Inflammatory macrophage treated with lipopolysaccharide for 1 hour (primary cell): ENCODE measurements at regions not wholly inside any gene's neighbourhood (a gene's known extent, or its start where the extent isn't known, plus 50 kb on each side); places are given as distances from the start of the nearest gene placed in this dataset.
A peak's percentile ranks its signal among the peaks of the same experiment; 100 is the strongest.
"Not testable (repeated sequence)": the region's sequence is repeated elsewhere in the genome, so short reads cannot be mapped to it uniquely, and the experiment has no call there.

Source experiments
- DNase-seq, 2 donors: peaks; one replicate each; pipeline ENCODE4 v3.0.0-alpha.2; 2020 to 2022

DNA sequence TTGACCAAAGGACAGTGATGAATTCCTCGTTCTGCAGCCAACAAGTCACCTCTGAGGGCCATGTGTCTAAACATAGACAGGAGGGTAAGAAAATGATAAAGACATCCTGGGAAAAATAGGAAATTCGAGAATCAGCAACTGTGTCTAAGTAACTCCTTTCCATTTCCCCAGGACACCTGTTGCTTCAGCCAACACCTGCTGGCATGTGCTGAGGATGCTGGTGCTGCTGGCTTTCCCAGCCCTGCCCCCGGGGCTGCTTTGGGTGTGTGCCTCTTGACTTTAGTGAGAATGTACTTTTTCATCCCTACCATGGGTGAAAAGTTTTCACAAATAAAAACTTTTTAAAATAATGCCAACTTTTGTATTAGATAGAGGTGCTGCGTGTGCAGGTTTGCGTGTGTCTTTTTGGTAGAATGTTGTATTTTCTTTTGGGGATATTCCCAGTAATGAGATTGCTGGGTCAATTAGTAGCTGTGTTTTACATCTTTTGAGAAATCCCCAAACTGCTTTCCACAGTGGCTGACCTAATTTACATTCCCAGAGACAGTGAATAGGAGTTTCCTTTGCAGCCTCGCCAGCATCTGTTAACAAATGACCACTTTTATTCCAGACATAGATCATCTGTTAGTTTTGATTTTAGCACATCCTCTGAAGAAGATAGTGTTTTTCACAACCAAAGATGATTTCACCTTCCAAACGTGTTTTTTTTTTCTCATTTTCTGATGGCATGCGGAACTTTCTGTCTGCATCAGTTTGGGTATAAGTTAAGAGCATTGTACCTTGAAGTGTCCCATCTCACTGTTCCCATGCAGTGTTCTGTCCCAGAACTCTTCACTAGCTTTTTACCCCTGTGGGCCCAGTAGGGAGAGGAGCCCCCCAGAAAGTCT lies 104.2 kb upstream of the ACBD5 start:
- no peak for DNase-seq

DNA sequence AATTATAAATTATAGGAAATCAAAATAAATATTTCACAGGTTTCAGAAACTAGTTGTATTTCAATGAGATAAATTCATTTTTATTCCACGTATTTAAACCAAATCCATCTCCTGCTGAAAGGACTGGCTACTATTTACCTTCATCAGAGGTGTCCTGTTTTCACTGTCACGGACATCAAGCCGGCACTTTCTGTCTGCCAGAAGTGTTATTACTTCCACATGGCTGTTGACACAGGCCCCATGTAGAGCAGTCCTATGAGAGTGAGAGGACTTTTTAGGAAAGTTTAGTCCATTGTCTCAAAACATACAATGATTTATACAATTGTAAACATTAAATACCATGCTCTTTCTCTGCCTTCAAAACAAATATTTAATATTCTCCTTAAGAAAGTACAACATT lies 100.4 kb upstream of the ACBD5 start:
- no peak for DNase-seq

DNA sequence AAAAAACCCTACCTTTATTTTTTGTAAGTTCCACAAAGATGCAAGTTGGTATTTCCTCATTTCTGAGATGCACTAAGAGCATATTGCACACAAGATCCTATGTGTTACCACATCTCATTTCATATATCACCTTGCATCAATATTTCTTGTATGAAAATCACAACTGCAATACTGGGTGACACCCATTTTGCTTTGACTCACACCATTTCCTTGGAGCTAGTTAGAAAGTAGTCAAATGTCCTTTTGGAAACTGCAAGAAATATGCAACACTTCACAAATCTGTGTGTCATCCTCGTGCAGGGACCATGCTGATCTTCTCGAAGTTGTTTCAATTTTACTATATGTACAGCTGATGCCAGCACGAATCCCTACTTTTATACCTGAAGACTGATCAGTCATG lies 94.6 kb upstream of the ACBD5 start:
- peak; percentile 18 to 22 for DNase-seq

DNA sequence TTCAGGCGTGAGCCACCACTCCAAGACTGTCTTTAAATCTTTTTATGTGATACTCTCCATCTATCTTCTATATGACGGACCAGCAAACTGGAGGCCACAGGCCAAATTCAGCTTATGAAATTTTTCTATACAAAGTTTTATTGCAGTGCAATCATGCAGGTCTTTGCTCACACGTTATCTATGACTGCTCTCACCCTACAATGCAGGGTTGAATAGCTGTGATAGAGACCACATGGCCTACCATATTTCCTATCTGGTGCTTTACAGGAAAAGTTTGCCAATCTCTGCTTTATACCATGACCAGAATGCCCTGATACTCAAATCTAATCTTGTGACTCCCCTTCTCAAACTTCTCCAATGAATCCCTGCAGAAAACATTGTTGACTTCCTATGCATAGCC lies 89.5 kb upstream of the ACBD5 start:
- DNase-seq = no peak

GRCh38 chr10:27328946-27329345 lies 88.3 kb upstream of the ACBD5 start:
- DNase-seq = no peak

- DNase-seq = not testable (repeated sequence)
These were observed 86.2 kb upstream of the ACBD5 start for GRCh38 chr10:27326748-27327147.

DNA sequence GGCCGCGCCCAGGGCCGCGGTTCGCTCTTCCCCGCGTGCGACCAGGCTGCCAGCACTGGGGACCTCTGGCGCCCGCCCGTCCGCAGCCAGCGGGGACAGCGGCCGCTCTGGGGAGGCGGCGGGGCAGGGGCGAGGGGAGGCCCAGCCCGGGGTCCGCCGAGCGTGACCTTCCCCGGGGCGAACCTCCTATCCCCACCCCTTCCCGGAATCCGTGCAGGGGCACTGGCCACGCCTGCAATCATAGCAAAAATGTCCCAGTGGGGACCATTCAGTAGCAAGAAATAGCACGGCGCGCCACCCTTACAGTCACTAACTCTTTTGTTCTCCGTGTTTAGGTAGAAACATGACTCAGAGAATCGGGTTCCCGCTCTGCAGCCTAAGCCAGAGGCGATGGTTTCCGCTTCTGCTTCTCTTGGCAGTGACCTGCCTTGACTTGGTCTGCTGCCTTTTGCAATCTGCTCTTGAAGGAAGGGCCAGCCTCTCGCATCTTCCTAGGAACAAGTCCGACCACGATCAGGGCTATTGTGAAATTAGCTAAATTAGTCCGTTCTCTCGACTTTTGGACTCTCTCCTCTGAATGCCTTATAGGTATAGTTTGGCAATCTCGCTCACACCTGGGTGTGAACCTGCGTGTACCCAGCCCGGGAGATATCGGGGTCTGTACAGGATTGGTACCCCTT lies 79.3 kb upstream of the ACBD5 start:
- peak; percentile 64 to 82 for DNase-seq

GRCh38 chr10:27319139-27319538 lies 78.5 kb upstream of the ACBD5 start:
- not testable (repeated sequence) for DNase-seq

DNA sequence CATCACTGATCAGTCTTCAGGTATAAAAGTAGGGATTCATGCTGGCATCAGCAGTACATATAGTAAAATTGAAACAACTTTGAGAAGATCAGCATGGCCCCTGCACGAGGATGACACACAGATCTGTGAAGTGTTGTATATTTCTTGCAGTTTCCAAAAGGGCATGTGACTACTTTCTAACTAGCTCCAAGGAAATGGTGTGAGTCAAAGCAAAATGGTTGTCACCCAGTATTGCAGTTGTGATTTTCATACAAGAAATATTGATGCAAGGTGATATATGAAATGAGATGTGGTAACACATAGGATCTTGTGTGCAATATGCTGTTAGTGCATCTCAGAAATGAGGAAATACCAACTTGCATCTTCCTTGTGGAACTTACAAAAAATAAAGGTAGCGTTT lies 74.5 kb upstream of the ACBD5 start:
- peak; percentile 17 to 18 for DNase-seq

- DNase-seq = not testable (repeated sequence)
These were observed 73.0 kb upstream of the ACBD5 start for GRCh38 chr10:27313586-27313985.

DNA sequence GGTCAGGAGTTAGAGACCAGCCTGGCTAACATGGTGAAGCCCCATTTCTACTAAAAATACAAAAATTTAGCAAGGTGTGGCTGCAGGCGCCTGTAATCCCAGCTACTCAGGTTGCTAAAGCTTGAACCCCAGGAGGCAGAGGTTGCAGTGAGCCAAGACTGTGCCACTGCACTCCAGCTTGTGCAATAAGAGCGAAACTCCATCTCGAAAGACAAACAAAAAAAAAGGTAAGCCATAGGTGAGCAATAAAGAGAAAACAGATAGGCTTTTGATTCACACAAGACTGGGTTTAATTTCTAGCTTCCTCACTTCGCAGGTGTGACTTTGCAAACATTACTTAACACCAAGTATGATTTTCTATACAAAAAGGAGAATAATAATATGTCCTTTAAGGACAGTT lies 72.3 kb upstream of the ACBD5 start:
- DNase-seq = no peak

DNA sequence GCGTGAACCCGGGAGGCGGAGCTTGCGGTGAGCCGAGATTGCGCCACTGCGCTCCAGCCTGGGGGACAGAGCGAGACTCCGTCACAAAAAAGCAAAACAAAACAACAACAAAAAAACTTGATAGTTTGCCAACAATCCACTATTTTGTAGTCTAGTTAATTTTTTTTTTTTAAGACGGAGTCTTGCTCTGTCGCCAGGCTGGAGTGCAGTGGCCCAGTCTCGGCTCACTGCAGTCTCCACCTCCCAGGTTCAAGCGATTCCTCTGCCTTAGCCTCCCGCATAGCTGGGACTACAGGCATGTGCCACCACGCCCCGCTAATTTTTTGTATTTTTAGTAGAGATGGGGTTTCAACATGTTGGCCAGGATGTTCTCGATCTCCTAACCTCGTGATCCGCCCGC lies 71.2 kb upstream of the ACBD5 start:
- not testable (repeated sequence) for DNase-seq

DNA sequence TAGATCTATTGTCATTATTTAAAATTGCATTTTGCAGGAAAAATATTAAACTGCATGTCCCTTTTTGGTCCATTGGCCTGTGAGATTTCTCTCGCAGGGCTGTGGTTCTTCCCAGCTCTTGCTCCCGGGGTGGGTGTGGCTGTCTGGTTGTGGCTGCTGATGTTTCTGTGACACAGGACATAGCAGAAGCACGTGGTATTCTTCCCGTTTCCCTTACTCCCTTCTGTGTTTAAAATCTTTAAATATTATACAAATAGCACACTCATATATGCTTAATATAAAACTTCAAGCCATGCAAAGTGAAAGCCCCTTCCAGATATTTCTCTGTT lies 57.9 kb upstream of the ACBD5 start:
- peak in 1 of 2 donors; percentile 43 for DNase-seq

DNA sequence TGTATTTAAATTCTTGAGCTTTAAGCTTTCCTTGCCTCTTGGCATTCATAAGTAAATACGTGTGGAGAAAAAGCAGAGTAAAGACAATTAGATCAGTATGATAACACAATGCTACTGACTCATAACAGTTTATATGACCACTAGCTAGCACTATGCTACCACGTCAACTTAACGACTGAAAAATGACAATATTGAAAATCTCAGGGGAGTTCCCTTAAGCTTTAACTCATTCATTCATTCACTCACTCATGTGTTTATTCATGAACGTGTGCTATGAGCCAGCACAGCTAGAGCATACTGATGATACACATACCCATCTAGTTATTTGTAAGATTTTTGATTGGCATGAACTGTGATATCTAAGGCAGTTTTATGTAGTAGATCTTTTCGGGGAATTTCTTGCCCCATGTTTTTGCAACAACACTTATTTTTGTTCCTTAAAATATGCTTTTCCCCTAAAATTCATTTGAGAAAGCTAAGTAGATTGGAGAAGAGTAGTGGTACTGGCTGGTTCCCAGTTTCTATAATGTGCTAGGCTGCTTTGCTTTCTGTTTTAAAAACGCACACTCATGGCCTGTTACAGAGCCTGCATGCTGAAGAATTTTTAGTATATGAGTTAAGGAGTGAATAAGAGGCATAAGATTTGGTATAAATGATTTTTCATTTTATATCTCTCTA lies 57.4 kb upstream of the ACBD5 start:
- peak; percentile 40 to 59 for DNase-seq

DNA sequence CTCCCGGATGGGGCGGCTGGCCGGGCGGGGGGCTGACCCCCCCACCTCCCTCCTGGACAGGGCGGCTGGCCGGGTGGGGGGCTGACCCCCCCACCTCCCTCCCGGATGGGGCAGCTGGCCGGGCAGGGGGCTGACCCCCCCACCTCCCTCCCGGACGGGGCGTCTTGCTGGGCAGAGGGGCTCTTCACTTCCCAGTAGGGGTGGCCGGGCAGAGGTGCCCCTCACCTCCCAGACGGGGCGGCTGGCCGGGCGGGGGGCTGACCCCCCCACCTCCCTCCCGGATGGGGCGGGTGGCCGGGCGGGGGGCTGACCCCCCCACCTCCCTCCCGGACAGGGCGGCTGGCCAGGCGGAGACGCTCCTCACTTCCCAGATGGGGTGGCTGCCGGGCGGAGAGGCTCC lies 55.7 kb upstream of the ACBD5 start:
- DNase-seq = not testable (repeated sequence)

DNA sequence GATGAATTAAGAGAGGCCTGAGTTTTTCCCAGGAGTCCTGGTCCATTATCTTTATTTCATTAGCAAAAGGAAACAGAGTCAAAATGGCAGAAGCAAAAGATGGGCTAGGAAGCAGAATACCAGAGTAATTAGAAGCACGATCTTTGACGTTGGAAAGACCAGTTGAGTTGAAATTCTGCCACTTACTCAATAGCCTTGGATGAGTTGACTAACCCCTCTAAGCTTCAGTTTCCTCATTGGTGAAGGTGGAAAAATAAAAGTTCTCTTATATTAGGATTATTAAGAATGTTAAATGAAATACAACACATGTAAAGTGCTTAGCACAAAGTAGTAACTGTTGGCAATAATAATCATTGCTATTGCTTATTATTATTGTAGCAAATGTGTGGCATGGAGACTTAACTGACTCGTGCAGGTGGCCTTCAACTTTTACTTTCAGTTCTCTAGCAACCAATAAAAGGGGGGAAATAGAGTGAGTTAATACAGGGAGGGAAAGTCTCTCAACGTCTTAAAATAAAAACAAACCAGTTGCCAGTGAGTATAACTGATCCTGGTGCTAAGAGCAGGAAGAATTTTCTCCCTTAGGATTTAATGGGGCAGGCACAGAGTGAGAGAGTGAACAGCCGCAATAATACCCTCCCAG lies 50.8 kb upstream of the ACBD5 start:
- peak in 1 of 2 donors; percentile 12 for DNase-seq
